Activated CD4-positive, alpha-beta T cell treated with anti-CD3 and anti-CD28 coated beads for 36 hours (primary cell): ENCODE measurements at regions not wholly inside any gene's neighbourhood (a gene's known extent, or its start where the extent isn't known, plus 50 kb on each side); places are given as distances from the start of the nearest gene placed in this dataset.
"Not testable (repeated sequence)": the region's sequence is repeated elsewhere in the genome, so short reads cannot be mapped to it uniquely, and the experiment has no call there.

Source experiments
- ATAC-seq: fragments of 200-7000 bp; cut with Tn5 transposase; one replicate; pipeline ENCODE4 v1.10.0; 2021; ENCODE audit warnings: mild to moderate bottlenecking, moderate library complexity
- CTCF ChIA-PET: fragments of 350-600 bp; sonication (Branson Sonifier 250); formaldehyde crosslinking; loops from one replicate; lab custom pipeline; 2021; ENCODE audit warnings: antibody characterized with exemption; lab: Charles Lee
- POLR2A ChIA-PET: fragments of 350-600 bp; sonication (Branson Sonifier 250); formaldehyde crosslinking; loops from one replicate; lab custom pipeline; 2021; ENCODE audit warnings: antibody characterized with exemption, inconsistent platforms; lab: Charles Lee
- DNase-seq: peaks from one replicate; pipeline ENCODE4 v3.0.0-alpha.2; 2020
- H3K27ac Mint-ChIP-seq: one replicate; pipeline ENCODE4 v1.8.0; 2021; ENCODE audit warnings: mixed read lengths
- H3K27me3 Mint-ChIP-seq: one replicate; pipeline ENCODE4 v1.8.0; 2021; ENCODE audit warnings: mixed read lengths
- H3K36me3 Mint-ChIP-seq: one replicate; pipeline ENCODE4 v1.8.0; 2021; ENCODE audit warnings: low read depth, mixed read lengths
- H3K4me1 Mint-ChIP-seq: one replicate; pipeline ENCODE4 v1.8.0; 2021; ENCODE audit warnings: mixed read lengths
- H3K4me3 Mint-ChIP-seq: one replicate; pipeline ENCODE4 v1.8.0; 2021; ENCODE audit warnings: mild to moderate bottlenecking, moderate library complexity, mixed read lengths
- H3K9me3 Mint-ChIP-seq: one replicate; pipeline ENCODE4 v1.8.0; 2021; ENCODE audit warnings: low read depth, mixed read lengths
- intact Hi-C, 2 experiments: fragments of 100-400 bp; cut with DNase I in 1 of 2; cut with micrococcal nuclease in 1 of 2; formaldehyde crosslinking; loops; one replicate each; pipeline versions ENCODE4 v1.14.2 to v1.15.1; 2022 to 2024; cut with DNase I, micrococcal nuclease

DNA sequence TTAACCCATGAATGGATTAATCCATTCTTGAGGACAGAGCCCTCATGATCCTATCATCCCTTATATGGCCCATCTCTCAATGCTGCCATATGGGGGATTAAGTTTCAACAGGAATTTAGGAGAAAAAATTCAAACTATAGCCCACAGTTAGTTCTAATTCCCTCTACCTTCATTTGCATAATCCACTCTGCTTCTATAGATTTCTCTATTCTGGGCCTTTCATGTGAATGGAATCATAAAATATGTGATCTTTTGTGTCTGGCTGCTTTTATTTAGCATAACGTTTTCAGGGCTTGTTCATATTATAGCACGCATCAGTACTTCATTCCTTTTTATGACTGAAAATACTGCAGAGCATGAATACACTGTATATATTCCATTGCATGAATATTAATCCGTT lies 55.4 kb downstream of the CTSL start:
- ChIA-PET POLR2A (no interaction called here), CTCF (no interaction called here)
- Mint-ChIP-seq H3K36me3 (no peaks in the 10 kb centered on the region), H3K4me1 (no peaks in the 10 kb centered on the region), H3K4me3 (no peak overlapping the region), H3K9me3 (no peaks in the 10 kb centered on the region), H3K27me3 (no peaks in the 10 kb centered on the region), H3K27ac (no peak overlapping the region)
- ATAC-seq, result no peak
- DNase-seq, result no peak
- intact Hi-C loops, result no loop called here

DNA sequence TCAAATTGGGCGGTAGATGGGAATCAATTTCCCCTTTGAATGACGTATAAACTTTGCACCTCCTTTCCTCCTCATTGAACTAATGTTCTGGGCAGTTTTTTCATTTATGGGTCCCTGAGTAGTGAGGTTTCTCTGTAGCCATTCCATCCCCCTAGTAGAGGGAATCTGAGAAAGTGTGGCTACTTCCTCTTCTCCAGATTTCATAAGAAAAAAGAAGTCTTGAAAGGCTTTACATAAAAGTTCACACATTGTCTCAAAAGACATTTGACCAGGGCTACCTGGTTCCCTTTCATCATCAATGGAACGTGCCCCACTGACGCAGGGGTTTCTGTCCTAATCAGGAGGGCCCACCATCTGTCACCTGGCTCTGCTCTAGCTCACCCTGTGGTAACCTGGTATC lies 57.3 kb downstream of the CTSL start:
- ATAC-seq (no peak), DNase-seq (no peak)
- intact Hi-C loops, result no loop called here
- POLR2A ChIA-PET, result no interaction called here
- no peak overlapping the region for H3K27ac Mint-ChIP-seq
- no peaks in the 10 kb centered on the region for H3K9me3 Mint-ChIP-seq
- CTCF ChIA-PET, result no interaction called here
- no peaks in the 10 kb centered on the region for H3K36me3 Mint-ChIP-seq
- H3K4me3 Mint-ChIP-seq, result no peak overlapping the region
- peaks cover 6% of the 10 kb centered on the region for H3K4me1 Mint-ChIP-seq
- H3K27me3 Mint-ChIP-seq, result no peaks in the 10 kb centered on the region

DNA sequence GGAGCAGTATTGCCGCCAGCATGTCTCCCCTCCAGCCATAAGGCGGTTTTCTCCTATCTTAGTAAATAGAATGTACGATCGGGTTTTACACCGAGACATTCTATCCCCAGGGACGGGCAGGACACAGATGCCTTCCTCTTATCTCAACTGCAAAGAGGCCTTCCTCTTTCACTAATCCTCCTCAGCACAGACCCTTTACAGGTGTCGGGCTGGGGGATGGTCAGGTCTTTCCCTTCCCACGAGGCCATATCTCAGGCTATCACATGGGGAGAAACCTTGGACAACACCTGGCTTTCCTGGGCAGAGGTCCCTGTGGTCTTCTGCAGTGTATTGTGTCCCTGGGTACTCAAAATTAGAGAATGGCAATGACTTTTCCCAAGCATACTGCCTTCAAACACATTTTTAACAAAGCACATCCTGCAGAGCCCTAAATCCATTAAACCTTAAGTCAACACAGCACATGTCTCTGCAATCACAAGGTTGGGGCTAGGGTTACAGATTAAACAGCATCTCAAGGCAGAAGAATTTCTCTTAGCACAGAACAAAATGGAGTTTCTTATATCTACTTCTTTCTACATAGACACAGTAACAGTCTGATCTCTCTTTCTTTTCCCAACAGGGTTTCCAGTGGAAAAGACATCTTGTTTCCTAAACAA lies 59.5 kb downstream of the CTSL start:
- ATAC-seq, DNase-seq, H3K9me3 Mint-ChIP-seq, CTCF ChIA-PET, POLR2A ChIA-PET, H3K4me1 Mint-ChIP-seq, H3K36me3 Mint-ChIP-seq, H3K27ac Mint-ChIP-seq, intact Hi-C loops, H3K27me3 Mint-ChIP-seq, H3K4me3 Mint-ChIP-seq: not testable (repeated sequence)

DNA sequence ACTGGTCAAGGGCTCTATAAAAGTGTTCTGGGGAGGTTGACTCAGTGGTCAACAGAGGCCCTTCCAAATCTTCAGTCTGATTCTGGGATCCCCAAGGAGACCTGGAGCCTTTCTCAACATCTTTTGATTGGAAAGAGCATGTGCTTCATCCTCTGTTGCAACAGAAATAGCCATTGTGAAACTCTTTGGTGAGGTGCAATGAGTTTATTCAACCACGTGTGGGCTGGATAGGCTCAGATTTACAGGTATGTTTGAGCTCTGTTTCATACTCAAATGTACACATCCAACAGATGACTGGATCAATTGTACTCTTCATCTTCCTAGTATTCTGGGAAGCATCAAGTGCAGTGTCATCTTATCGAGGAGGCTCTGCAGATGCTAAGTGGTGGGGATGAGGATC lies 60.5 kb downstream of the CTSL start:
- H3K27me3 Mint-ChIP-seq, result no peaks in the 10 kb centered on the region
- peaks cover 6% of the 10 kb centered on the region for H3K4me1 Mint-ChIP-seq
- H3K36me3 Mint-ChIP-seq, result no peaks in the 10 kb centered on the region
- H3K4me3 Mint-ChIP-seq, result no peak overlapping the region
- ATAC-seq (peak; percentile 58), DNase-seq (no peak)
- H3K27ac Mint-ChIP-seq, result no peak overlapping the region
- intact Hi-C loops, result no loop called here
- H3K9me3 Mint-ChIP-seq, result no peaks in the 10 kb centered on the region
- CTCF ChIA-PET, result no interaction called here
- POLR2A ChIA-PET, result no interaction called here

DNA sequence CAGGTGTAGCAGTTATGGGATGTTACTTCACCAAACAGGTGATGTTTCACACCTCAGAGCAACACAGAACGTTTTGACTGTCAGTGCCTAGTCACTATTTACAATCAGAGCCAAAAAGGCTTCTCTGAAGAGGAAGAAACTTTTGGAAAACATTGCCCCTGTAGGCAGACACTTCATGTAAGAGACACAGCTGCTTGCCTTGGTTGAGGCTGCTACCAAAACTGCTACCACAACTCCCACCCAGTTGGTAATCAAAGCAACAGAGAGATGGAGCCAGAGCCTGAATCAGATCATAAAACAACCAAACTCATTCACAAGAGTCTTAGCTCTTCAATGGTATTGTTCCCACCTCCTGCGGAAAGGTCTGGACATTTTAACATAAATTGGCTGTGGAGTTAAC lies 61.0 kb downstream of the CTSL start:
- Mint-ChIP-seq H3K4me1 (peaks cover 6% of the 10 kb centered on the region), H3K27me3 (peaks cover 1% of the 10 kb centered on the region), H3K9me3 (no peaks in the 10 kb centered on the region), H3K4me3 (no peak overlapping the region), H3K36me3 (no peaks in the 10 kb centered on the region), H3K27ac (no peak overlapping the region)
- CTCF ChIA-PET, result no interaction called here
- no peak for DNase-seq
- ATAC-seq, result peak; percentile 44
- POLR2A ChIA-PET, result no interaction called here
- intact Hi-C loops, result no loop called here

DNA sequence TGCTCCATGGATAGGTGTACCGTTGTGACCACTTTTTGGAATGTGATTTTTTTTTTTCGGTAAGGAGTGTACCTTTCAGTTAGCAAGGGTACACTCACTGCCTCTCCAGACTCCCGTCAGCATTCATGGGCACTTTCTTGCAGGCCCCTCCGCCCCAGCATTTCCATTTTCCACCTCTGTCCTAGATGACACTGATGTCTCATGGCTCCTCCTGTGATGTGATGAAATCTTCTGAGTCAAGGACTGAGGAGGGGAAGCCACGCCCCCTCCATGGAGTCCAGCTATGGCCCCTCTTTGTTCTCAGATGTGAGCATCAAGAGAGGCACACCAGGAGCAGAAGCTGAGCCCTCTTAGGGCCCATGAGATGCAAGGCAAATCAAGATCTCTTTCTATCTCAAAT lies 61.8 kb downstream of the CTSL start:
- no peak for DNase-seq
- H3K27me3 Mint-ChIP-seq, result peaks cover 2% of the 10 kb centered on the region
- H3K27ac Mint-ChIP-seq, result no peak overlapping the region
- no peaks in the 10 kb centered on the region for H3K9me3 Mint-ChIP-seq
- ChIA-PET CTCF (no interaction called here), POLR2A (no interaction called here)
- no peak for ATAC-seq
- H3K4me3 Mint-ChIP-seq, result no peak overlapping the region
- H3K36me3 Mint-ChIP-seq, result no peaks in the 10 kb centered on the region
- H3K4me1 Mint-ChIP-seq, result peaks cover 8% of the 10 kb centered on the region
- intact Hi-C loops, result no loop called here

DNA sequence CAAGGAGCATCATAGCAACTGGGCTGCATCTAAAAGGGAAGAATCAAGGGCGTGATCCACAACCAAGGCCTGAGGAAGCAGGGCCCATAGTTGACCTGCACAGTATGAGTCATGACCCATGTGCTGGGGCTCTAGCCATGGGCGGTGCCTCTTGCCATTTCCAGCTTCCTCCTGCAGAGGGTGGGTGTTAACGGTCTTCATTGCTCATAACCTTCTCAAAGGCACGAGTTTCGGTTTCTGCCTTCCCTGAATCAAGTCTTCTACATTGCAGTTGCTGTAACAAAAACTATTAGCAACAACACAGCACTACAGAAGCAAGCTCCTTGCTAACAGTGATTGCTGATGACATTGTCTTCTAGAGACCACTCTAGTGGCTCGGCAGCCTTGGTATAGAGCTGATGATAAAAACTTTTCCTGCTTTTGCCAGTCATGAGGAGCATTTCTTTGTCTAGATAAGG lies 66.9 kb downstream of the CTSL start:
- POLR2A ChIA-PET, result no interaction called here

DNA sequence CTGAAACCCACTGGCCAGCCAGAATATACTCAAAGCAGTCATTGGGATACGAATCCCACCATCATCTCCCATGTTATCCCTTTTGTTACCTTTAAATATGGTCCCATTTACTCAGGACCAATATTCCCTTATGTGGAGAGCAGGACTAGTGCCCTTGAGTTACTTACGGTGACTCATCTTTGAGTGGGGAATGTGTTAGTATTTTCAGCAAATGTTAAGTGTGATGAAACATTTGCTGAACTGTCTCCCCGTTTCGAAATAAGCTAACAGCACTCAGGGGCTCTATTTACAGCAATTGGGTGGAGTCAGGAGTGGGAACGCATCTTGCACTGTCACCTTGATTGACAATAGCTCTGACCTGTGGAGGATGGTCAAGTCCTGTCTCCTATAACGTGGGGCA lies 67.4 kb downstream of the CTSL start:
- no peak overlapping the region for H3K4me3 Mint-ChIP-seq
- peaks cover 4% of the 10 kb centered on the region for H3K27me3 Mint-ChIP-seq
- peak overlapping the region; percentile 59 for H3K27ac Mint-ChIP-seq
- DNase-seq, result no peak
- POLR2A ChIA-PET, result no interaction called here
- CTCF ChIA-PET, result interaction anchor here (1.5 to 1.6 kb wide), 2 partner anchors 18 to 19 kb away, joined by 3 to 4 read pairs; no protein-coding TSS in a partner anchor
- H3K9me3 Mint-ChIP-seq, result no peaks in the 10 kb centered on the region
- peak; percentile 38 for ATAC-seq
- H3K36me3 Mint-ChIP-seq, result no peaks in the 10 kb centered on the region
- peaks cover 30% of the 10 kb centered on the region for H3K4me1 Mint-ChIP-seq
- intact Hi-C loops, result loop anchor here in 1 of 2 experiments (1.0 to 5.0 kb wide), 2 partner anchors 19 to 86 kb away; no protein-coding TSS in a partner anchor

More for the DNA sequence above, 66.9 kb downstream of the CTSL start:
- Mint-ChIP-seq H3K27me3 (peaks cover 4% of the 10 kb centered on the region), H3K4me1 (peaks cover 26% of the 10 kb centered on the region), H3K36me3 (no peaks in the 10 kb centered on the region), H3K9me3 (no peaks in the 10 kb centered on the region), H3K4me3 (no peak overlapping the region), H3K27ac (peak overlapping the region; percentile 48)
- intact Hi-C loops, result loop anchor here in 1 of 2 experiments (1.0 to 5.0 kb wide), 2 partner anchors 19 to 86 kb away; no protein-coding TSS in a partner anchor
- CTCF ChIA-PET, result interaction anchor here (0.7 to 1.6 kb wide), 3 partner anchors 18 to 130 kb away, joined by 3 to 4 read pairs (median 3); no protein-coding TSS in a partner anchor
- DNase-seq, result peak; percentile 72
- peak; percentile 94 for ATAC-seq

DNA sequence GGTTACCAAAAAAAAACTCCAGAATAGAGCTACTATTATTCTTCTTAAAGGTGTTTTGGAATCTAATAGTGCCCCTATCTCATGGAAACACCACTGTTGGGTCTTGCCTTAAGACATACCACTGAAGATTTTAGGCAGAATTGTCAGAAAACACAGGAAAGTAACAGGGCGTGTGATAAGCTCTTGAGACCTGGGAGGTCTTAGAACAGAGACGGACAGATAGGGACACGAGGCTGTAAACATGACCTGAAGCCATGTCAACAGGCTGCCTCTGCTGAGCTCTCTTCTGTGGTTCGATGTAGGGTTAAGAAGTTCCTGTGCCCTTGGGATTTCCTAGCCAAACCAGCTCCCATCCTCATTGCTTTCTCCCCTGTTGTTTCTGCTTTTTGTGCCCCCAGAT lies 69.3 kb downstream of the CTSL start:
- peaks cover 30% of the 10 kb centered on the region for H3K4me1 Mint-ChIP-seq
- no peaks in the 10 kb centered on the region for H3K36me3 Mint-ChIP-seq
- H3K4me3 Mint-ChIP-seq, result no peak overlapping the region
- no peaks in the 10 kb centered on the region for H3K9me3 Mint-ChIP-seq
- intact Hi-C loops, result no loop called here
- POLR2A ChIA-PET, result no interaction called here
- no peak for DNase-seq
- H3K27ac Mint-ChIP-seq, result no peak overlapping the region
- peaks cover 4% of the 10 kb centered on the region for H3K27me3 Mint-ChIP-seq
- ATAC-seq, result no peak
- CTCF ChIA-PET, result no interaction called here

DNA sequence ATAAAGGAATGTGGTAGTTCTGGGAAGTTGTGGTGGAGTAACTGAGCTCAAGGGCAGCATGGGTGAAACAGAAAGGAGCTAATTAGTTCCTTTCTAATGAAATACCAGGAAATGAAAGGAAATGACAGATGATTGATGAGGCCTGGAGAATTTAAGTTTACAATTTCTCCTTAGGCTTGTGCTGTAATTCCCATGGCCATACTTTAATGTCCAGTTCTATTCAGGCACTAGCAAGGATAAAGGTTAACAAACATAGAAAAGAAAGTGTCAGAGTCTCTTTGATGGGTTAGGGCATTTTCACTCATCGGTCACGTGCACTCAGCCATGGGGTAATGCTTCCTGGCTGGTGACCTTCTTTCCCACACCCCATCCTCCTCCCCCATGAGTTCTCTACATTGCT lies 70.3 kb downstream of the CTSL start:
- ATAC-seq, result no peak
- intact Hi-C loops, result no loop called here
- ChIA-PET CTCF (no interaction called here), POLR2A (no interaction called here)
- H3K36me3 Mint-ChIP-seq, result no peaks in the 10 kb centered on the region
- peaks cover 4% of the 10 kb centered on the region for H3K27me3 Mint-ChIP-seq
- DNase-seq, result no peak
- H3K4me1 Mint-ChIP-seq, result peaks cover 30% of the 10 kb centered on the region
- no peaks in the 10 kb centered on the region for H3K9me3 Mint-ChIP-seq
- no peak overlapping the region for H3K4me3 Mint-ChIP-seq
- no peak overlapping the region for H3K27ac Mint-ChIP-seq

DNA sequence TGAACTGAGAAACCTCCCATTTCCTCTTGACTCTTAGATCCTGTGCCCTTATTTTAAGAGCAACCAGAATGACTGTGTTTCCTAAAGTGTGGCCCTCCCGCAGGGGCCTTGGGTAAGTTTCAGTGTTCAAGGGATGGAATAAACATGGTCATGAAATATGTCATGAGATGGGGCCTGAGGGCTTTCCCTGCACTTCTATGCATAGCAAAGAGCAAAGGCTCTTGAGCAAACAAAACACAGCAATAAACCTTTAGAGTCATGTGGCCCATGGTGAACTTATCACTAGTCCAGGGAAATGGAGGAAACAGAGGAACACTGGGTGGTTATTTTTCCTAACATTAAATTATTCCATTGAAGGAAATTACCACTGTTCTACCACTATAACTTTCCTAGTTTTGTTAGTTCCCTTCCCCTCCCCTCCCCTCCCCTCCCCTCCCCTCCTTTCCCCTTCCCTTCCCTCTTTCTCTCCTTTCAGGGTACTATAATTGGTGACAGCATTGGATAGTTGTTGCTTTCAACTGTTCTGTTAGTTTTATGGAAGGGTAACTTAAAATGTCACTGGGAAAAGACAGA lies 72.4 kb downstream of the CTSL start:
- intact Hi-C loops, result no loop called here
- Mint-ChIP-seq H3K27me3 (peaks cover 2% of the 10 kb centered on the region), H3K4me1 (peaks cover 23% of the 10 kb centered on the region), H3K4me3 (no peak overlapping the region), H3K36me3 (no peaks in the 10 kb centered on the region), H3K27ac (no peak overlapping the region), H3K9me3 (no peaks in the 10 kb centered on the region)
- ATAC-seq (peak; percentile 30), DNase-seq (no peak)
- ChIA-PET POLR2A (no interaction called here), CTCF (no interaction called here)

DNA sequence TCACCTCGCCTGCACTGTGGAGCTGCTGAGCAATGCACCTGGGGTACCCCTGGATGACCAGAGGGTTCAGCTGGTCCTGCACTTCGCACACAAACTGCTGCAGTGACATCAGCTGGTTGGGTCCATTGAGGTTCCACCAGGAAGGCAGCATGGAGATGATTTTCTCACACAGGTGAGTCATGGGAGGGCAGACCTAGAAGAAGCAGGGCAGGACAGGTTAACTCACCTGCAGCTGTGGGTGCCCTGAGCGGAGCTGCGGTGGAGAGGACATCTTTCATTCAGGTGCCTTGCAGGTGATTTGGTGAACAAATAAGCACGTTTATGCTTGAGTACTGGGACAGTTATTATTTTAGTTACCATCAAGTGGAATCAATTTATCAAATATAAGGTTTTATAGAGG lies 73.6 kb downstream of the CTSL start:
- Mint-ChIP-seq H3K9me3 (no peaks in the 10 kb centered on the region), H3K4me1 (peaks cover 12% of the 10 kb centered on the region), H3K27me3 (no peaks in the 10 kb centered on the region), H3K27ac (no peak overlapping the region), H3K4me3 (no peak overlapping the region), H3K36me3 (no peaks in the 10 kb centered on the region)
- intact Hi-C loops, result no loop called here
- ATAC-seq, result no peak
- no peak for DNase-seq
- CTCF ChIA-PET, result no interaction called here
- POLR2A ChIA-PET, result no interaction called here
